Keratinocyte (primary cell): ENCODE measurements at regions not wholly inside any gene's neighbourhood (a gene's known extent, or its start where the extent isn't known, plus 50 kb on each side); places are given as distances from the start of the nearest gene placed in this dataset.

Experiments used
- DNase-seq: peaks from one replicate; pipeline ENCODE4 v3.0.0-alpha.2; 2011; ENCODE audit warnings: low read depth, missing footprints, low spot score
- FAIRE-seq: peaks from 2 replicates; lab custom pipeline; 2011; peaks lifted over from hg19 to GRCh38; lab: Jason Lieb, UNC
- H2AFZ ChIP-seq: 2 replicates; pipeline ENCODE4 v1.6.0; 2012; ENCODE audit warnings: low read length, control low read depth, inconsistent platforms; ENCODE audit not compliant: control insufficient read depth
- H3K27ac ChIP-seq: 2 replicates; pipeline ENCODE4 v1.5.1; 2011; ENCODE audit warnings: low read length; ENCODE audit not compliant: control insufficient read depth, insufficient read depth
- H3K27me3 ChIP-seq: 3 replicates; pipeline ENCODE4 v1.6.0; 2011; ENCODE audit warnings: low read length; ENCODE audit not compliant: control insufficient read depth, insufficient read depth; ENCODE audit errors: extremely low read depth
- H3K36me3 ChIP-seq, 2 experiments: 2 replicates in 1 of 2; 3 replicates in 1 of 2; pipeline ENCODE4 v1.5.1; 2011; ENCODE audit warnings: low read length in 2 of 2, mild to moderate bottlenecking in 1 of 2; ENCODE audit not compliant: control insufficient read depth in 2 of 2, insufficient read depth in 2 of 2; ENCODE audit errors: extremely low read depth in 1 of 2
- H3K4me1 ChIP-seq: 3 replicates; pipeline ENCODE4 v1.5.1; 2011; ENCODE audit warnings: low read length; ENCODE audit not compliant: control insufficient read depth, insufficient read depth; ENCODE audit errors: extremely low read depth
- H3K4me2 ChIP-seq: 3 replicates; pipeline ENCODE4 v1.6.0; 2011; ENCODE audit warnings: low read depth, low read length; ENCODE audit not compliant: control insufficient read depth, insufficient read depth; ENCODE audit errors: extremely low read depth
- H3K4me3 ChIP-seq, 3 experiments: fragments of 200-600 bp in 1 of 3; sonication (generic) in 1 of 3; 2 replicates in 2 of 3; 3 replicates in 1 of 3; pipeline ENCODE4 v1.5.1; 2011 to 2016; ENCODE audit warnings: low read length in 3 of 3, mild to moderate bottlenecking in 3 of 3, control low read depth in 2 of 3, inconsistent platforms in 1 of 3, low read depth in 1 of 3, mixed read lengths in 1 of 3, mixed run types in 1 of 3, moderate library complexity in 1 of 3; ENCODE audit not compliant: control insufficient read depth in 2 of 3, insufficient read depth in 2 of 3; ENCODE audit errors: extremely low read depth in 1 of 3
- H3K79me2 ChIP-seq: 2 replicates; pipeline ENCODE4 v1.6.0; 2012; ENCODE audit warnings: low read length; ENCODE audit not compliant: control insufficient read depth, insufficient read depth
- H3K9ac ChIP-seq: 3 replicates; pipeline ENCODE4 v1.6.0; 2011; ENCODE audit warnings: low read length; ENCODE audit not compliant: control insufficient read depth, insufficient read depth; ENCODE audit errors: extremely low read depth
- H3K9me1 ChIP-seq: 3 replicates; pipeline ENCODE4 v1.6.0; 2011; ENCODE audit warnings: low read length; ENCODE audit not compliant: control insufficient read depth, insufficient read depth; ENCODE audit errors: extremely low read depth
- H3K9me3 ChIP-seq: 2 replicates; pipeline ENCODE4 v1.5.1; 2012; ENCODE audit warnings: low read depth, low read length; ENCODE audit not compliant: control insufficient read depth
- H4K20me1 ChIP-seq: 3 replicates; pipeline ENCODE4 v1.6.0; 2011; ENCODE audit warnings: low read length; ENCODE audit not compliant: control insufficient read depth, insufficient read depth; ENCODE audit errors: extremely low read depth
- EZH2 ChIP-seq: IDR thresholded peaks from one replicate; pipeline ENCODE4 v1.6.1; 2012; ENCODE audit warnings: inconsistent platforms, mild to moderate bottlenecking, low read length, moderate library complexity
- dilution Hi-C: fragments of 300-500 bp; cut with MboI; formaldehyde crosslinking; loops from one replicate; pipeline ENCODE4 v1.7.0; 2020; ENCODE audit warnings: low sequenced_read_pairs; ENCODE audit not compliant: extremely low pct_ligation_motif_present
- TF ChIP-seq, protein P1 (sequence below), 3 experiments: IDR thresholded peaks in 1 of 3; conservative IDR thresholded peaks in 1 of 3; optimal IDR thresholded peaks in 1 of 3; 2 replicates in 2 of 3; 3 replicates in 1 of 3; pipeline versions ENCODE3 to v1.5.1; 2011; ENCODE audit warnings: low read length in 3 of 3, mild to moderate bottlenecking in 3 of 3, moderate library complexity in 2 of 3, control low read depth in 1 of 3, inconsistent platforms in 1 of 3; ENCODE audit not compliant: insufficient read depth in 2 of 3; ENCODE audit errors: extremely low read depth in 1 of 3

DNA sequence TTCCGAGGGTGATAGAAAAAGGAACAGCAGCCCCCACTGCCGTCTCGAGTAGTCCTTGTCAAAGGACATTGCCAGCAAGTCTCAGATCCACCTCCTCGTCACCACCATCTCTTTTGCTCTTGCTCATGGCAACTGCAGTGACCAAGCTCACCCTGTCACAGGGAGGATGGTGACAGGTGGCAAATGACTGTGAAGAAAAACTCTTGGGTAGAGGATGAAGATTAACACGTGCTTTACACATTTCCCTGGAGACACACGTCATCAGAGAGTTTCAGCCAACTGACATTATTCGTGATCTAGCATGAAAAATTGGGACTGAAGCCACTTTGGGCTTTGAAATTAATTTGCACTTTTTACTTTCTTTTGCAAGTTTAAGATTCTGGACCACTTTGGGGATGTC is 174.3 kb downstream of the EBLN2 start:
- Histone ChIP-seq H3K4me2 (no peak overlapping the region), H4K20me1 (no peaks in the 10 kb centered on the region), H3K9me3 (no peaks in the 10 kb centered on the region), H3K27me3 (no peaks in the 10 kb centered on the region), H3K9me1 (no peaks in the 10 kb centered on the region), H3K27ac (no peak overlapping the region), H3K36me3 (no peaks in the 10 kb centered on the region), H3K4me1 (no peaks in the 10 kb centered on the region), H3K79me2 (no peaks in the 10 kb centered on the region), H2AFZ (no peak overlapping the region), H3K4me3 (no peak overlapping the region), H3K9ac (no peak overlapping the region)
- dilution Hi-C loops: no loop called here
- no peak for TF ChIP-seq EZH2
- TF ChIP-seq, protein P1, sequence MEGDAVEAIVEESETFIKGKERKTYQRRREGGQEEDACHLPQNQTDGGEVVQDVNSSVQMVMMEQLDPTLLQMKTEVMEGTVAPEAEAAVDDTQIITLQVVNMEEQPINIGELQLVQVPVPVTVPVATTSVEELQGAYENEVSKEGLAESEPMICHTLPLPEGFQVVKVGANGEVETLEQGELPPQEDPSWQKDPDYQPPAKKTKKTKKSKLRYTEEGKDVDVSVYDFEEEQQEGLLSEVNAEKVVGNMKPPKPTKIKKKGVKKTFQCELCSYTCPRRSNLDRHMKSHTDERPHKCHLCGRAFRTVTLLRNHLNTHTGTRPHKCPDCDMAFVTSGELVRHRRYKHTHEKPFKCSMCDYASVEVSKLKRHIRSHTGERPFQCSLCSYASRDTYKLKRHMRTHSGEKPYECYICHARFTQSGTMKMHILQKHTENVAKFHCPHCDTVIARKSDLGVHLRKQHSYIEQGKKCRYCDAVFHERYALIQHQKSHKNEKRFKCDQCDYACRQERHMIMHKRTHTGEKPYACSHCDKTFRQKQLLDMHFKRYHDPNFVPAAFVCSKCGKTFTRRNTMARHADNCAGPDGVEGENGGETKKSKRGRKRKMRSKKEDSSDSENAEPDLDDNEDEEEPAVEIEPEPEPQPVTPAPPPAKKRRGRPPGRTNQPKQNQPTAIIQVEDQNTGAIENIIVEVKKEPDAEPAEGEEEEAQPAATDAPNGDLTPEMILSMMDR (optimal IDR thresholded peaks at IDR 0.05 in 1 of 3, IDR thresholded peaks at IDR 0.05 in 1 of 3, conservative IDR thresholded peaks at IDR 0.05 in 1 of 3; ENCODE audit: extremely low read depth in 1 of 3, insufficient read depth in 2 of 3, low read length in 3 of 3): no peak
- DNase-seq (no peak), FAIRE-seq (no peak)

DNA sequence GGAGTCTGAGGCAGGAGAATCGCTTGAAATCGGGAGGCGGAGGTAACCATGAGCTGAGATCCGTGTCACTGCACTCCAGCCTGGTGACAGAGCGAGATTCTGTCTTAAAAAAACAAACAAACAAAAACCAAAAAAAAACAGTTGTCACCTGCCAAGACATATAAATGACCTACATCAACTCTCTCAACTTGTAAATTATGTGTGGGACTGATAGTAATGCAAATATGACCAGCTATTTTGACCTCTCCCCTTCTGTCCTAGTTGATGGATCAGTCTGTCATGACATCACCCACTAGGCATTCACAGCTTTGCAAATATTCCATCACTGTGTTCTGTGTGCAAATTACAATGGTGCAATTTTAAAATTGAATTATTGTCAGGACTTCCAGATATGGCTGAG is 175.4 kb downstream of the EBLN2 start:
- dilution Hi-C loops: no loop called here
- no peak for DNase-seq

More for the DNA sequence above, 175.4 kb downstream of the EBLN2 start:
- no peaks in the 10 kb centered on the region for H3K9me3 ChIP-seq
- no peak overlapping the region for H3K27ac ChIP-seq
- no peaks in the 10 kb centered on the region for H3K9me1 ChIP-seq
- FAIRE-seq: no peak
- no peak overlapping the region for H3K4me3 ChIP-seq
- H4K20me1 ChIP-seq: no peaks in the 10 kb centered on the region
- H3K9ac ChIP-seq: no peak overlapping the region
- H3K4me1 ChIP-seq: no peaks in the 10 kb centered on the region
- no peak overlapping the region for H3K4me2 ChIP-seq
- TF ChIP-seq, protein P1 (optimal IDR thresholded peaks at IDR 0.05 in 1 of 3, IDR thresholded peaks at IDR 0.05 in 1 of 3, conservative IDR thresholded peaks at IDR 0.05 in 1 of 3; ENCODE audit: extremely low read depth in 1 of 3, insufficient read depth in 2 of 3, low read length in 3 of 3): no peak
- TF ChIP-seq EZH2: no peak
- H3K27me3 ChIP-seq: no peaks in the 10 kb centered on the region
- no peak overlapping the region for H2AFZ ChIP-seq
- H3K79me2 ChIP-seq: no peaks in the 10 kb centered on the region
- no peaks in the 10 kb centered on the region for H3K36me3 ChIP-seq
